ENCODE measurements at regions not wholly inside any gene's neighbourhood (a gene's known extent, or its start where the extent isn't known, plus 50 kb on each side); places are given as distances from the start of the nearest gene placed in this dataset.

- H3K27me3 ChIP-seq: no peaks in the 10 kb centered on the region
- no peak overlapping the region for H3K4me2 ChIP-seq
- no peak overlapping the region for H3K4me3 ChIP-seq
- no peak overlapping the region for H3K27ac ChIP-seq
- no peaks in the 10 kb centered on the region for H3K36me3 ChIP-seq
- H3K9me3 ChIP-seq: no peaks in the 10 kb centered on the region
- TF ChIP-seq Cebpa-rat (IDR thresholded peaks at IDR 0.05): no peak
- no peaks in the 10 kb centered on the region for H4K20me1 ChIP-seq
- no peak overlapping the region for H3K9ac ChIP-seq
- H3K4me1 ChIP-seq: no peaks in the 10 kb centered on the region
Measured at GRCh38 chr4:135240796-135241195, 1039.2 kb upstream of the PABPC4L start.

- H3K27me3 ChIP-seq: no peaks in the 10 kb centered on the region
- no peak overlapping the region for H3K4me3 ChIP-seq
- no peaks in the 10 kb centered on the region for H4K20me1 ChIP-seq
- H3K4me2 ChIP-seq: no peak overlapping the region
- H3K9me3 ChIP-seq: no peaks in the 10 kb centered on the region
- no peak for TF ChIP-seq Cebpa-rat (IDR thresholded peaks at IDR 0.05)
- H3K36me3 ChIP-seq: no peaks in the 10 kb centered on the region
- H3K9ac ChIP-seq: no peak overlapping the region
- no peak overlapping the region for H3K27ac ChIP-seq
- H3K4me1 ChIP-seq: no peaks in the 10 kb centered on the region
Measured at GRCh38 chr4:135239964-135240363, 1038.4 kb upstream of the PABPC4L start.

GRCh38 chr4:135238940-135239339 is 1037.4 kb upstream of the PABPC4L start:
- no peaks in the 10 kb centered on the region for H4K20me1 ChIP-seq
- no peak overlapping the region for H3K4me2 ChIP-seq
- no peaks in the 10 kb centered on the region for H3K36me3 ChIP-seq
- TF ChIP-seq Cebpa-rat (IDR thresholded peaks at IDR 0.05): no peak
- H3K9ac ChIP-seq: no peak overlapping the region
- H3K27ac ChIP-seq: no peak overlapping the region
- H3K9me3 ChIP-seq: no peaks in the 10 kb centered on the region
- H3K4me1 ChIP-seq: no peaks in the 10 kb centered on the region
- H3K27me3 ChIP-seq: no peaks in the 10 kb centered on the region
- no peak overlapping the region for H3K4me3 ChIP-seq

GRCh38 chr4:135236048-135236447 is 1034.5 kb upstream of the PABPC4L start:
- Histone ChIP-seq H3K27me3 (no peaks in the 10 kb centered on the region), H3K36me3 (no peaks in the 10 kb centered on the region), H4K20me1 (no peaks in the 10 kb centered on the region), H3K4me1 (no peaks in the 10 kb centered on the region), H3K9me3 (no peaks in the 10 kb centered on the region), H3K4me2 (no peak overlapping the region), H3K4me3 (no peak overlapping the region), H3K9ac (no peak overlapping the region), H3K27ac (no peak overlapping the region)
- no peak for TF ChIP-seq Cebpa-rat (IDR thresholded peaks at IDR 0.05)

- no peaks in the 10 kb centered on the region for H4K20me1 ChIP-seq
- H3K27ac ChIP-seq: no peak overlapping the region
- H3K27me3 ChIP-seq: no peaks in the 10 kb centered on the region
- TF ChIP-seq Cebpa-rat (IDR thresholded peaks at IDR 0.05): no peak
- H3K4me2 ChIP-seq: no peak overlapping the region
- no peak overlapping the region for H3K4me3 ChIP-seq
- peaks cover 12% of the 10 kb centered on the region for H3K9me3 ChIP-seq
- no peaks in the 10 kb centered on the region for H3K4me1 ChIP-seq
- H3K9ac ChIP-seq: no peak overlapping the region
- no peaks in the 10 kb centered on the region for H3K36me3 ChIP-seq
Measured at GRCh38 chr4:135227842-135228241, 1026.3 kb upstream of the PABPC4L start.

GRCh38 chr4:135225551-135225950 is 1024.0 kb upstream of the PABPC4L start:
- H3K4me1 ChIP-seq: no peaks in the 10 kb centered on the region
- no peak overlapping the region for H3K4me3 ChIP-seq
- no peaks in the 10 kb centered on the region for H3K36me3 ChIP-seq
- H4K20me1 ChIP-seq: no peaks in the 10 kb centered on the region
- H3K4me2 ChIP-seq: no peak overlapping the region
- no peak overlapping the region for H3K27ac ChIP-seq
- peaks cover 12% of the 10 kb centered on the region for H3K9me3 ChIP-seq
- no peak overlapping the region for H3K9ac ChIP-seq
- TF ChIP-seq Cebpa-rat (IDR thresholded peaks at IDR 0.05): no peak
- H3K27me3 ChIP-seq: no peaks in the 10 kb centered on the region

- no peaks in the 10 kb centered on the region for H3K27me3 ChIP-seq
- H3K27ac ChIP-seq: no peak overlapping the region
- H3K9me3 ChIP-seq: no peaks in the 10 kb centered on the region
- H3K4me1 ChIP-seq: no peaks in the 10 kb centered on the region
- no peak overlapping the region for H3K9ac ChIP-seq
- no peaks in the 10 kb centered on the region for H3K36me3 ChIP-seq
- TF ChIP-seq Cebpa-rat (IDR thresholded peaks at IDR 0.05): no peak
- no peak overlapping the region for H3K4me2 ChIP-seq
- H4K20me1 ChIP-seq: no peaks in the 10 kb centered on the region
- H3K4me3 ChIP-seq: no peak overlapping the region
Measured at GRCh38 chr4:135210341-135210740, 1008.8 kb upstream of the PABPC4L start.

GRCh38 chr4:135207531-135207930 is 1005.9 kb upstream of the PABPC4L start:
- no peak overlapping the region for H3K9ac ChIP-seq
- no peaks in the 10 kb centered on the region for H3K27me3 ChIP-seq
- H3K4me3 ChIP-seq: no peak overlapping the region
- no peaks in the 10 kb centered on the region for H4K20me1 ChIP-seq
- no peaks in the 10 kb centered on the region for H3K4me1 ChIP-seq
- H3K36me3 ChIP-seq: no peaks in the 10 kb centered on the region
- no peak overlapping the region for H3K27ac ChIP-seq
- H3K4me2 ChIP-seq: no peak overlapping the region
- no peaks in the 10 kb centered on the region for H3K9me3 ChIP-seq
- TF ChIP-seq Cebpa-rat (IDR thresholded peaks at IDR 0.05): no peak

- no peaks in the 10 kb centered on the region for H3K4me1 ChIP-seq
- no peak overlapping the region for H3K9ac ChIP-seq
- H4K20me1 ChIP-seq: no peaks in the 10 kb centered on the region
- no peaks in the 10 kb centered on the region for H3K27me3 ChIP-seq
- no peaks in the 10 kb centered on the region for H3K9me3 ChIP-seq
- TF ChIP-seq Cebpa-rat (IDR thresholded peaks at IDR 0.05): no peak
- no peak overlapping the region for H3K27ac ChIP-seq
- H3K4me2 ChIP-seq: no peak overlapping the region
- H3K36me3 ChIP-seq: no peaks in the 10 kb centered on the region
- H3K4me3 ChIP-seq: no peak overlapping the region
Measured at GRCh38 chr4:135204311-135204710, 1002.7 kb upstream of the PABPC4L start.

GRCh38 chr4:135201081-135201480 is 999.5 kb upstream of the PABPC4L start:
- no peaks in the 10 kb centered on the region for H3K4me1 ChIP-seq
- no peaks in the 10 kb centered on the region for H3K27me3 ChIP-seq
- no peak for TF ChIP-seq Cebpa-rat (IDR thresholded peaks at IDR 0.05)
- H3K36me3 ChIP-seq: no peaks in the 10 kb centered on the region
- no peaks in the 10 kb centered on the region for H3K9me3 ChIP-seq
- H3K4me2 ChIP-seq: no peak overlapping the region
- H3K4me3 ChIP-seq: no peak overlapping the region
- no peaks in the 10 kb centered on the region for H4K20me1 ChIP-seq
- H3K27ac ChIP-seq: no peak overlapping the region
- H3K9ac ChIP-seq: no peak overlapping the region

GRCh38 chr4:135197641-135198040 is 996.1 kb upstream of the PABPC4L start:
- Histone ChIP-seq H4K20me1 (no peaks in the 10 kb centered on the region), H3K4me1 (no peaks in the 10 kb centered on the region), H3K4me2 (no peak overlapping the region), H3K4me3 (no peak overlapping the region), H3K9ac (no peak overlapping the region), H3K36me3 (no peaks in the 10 kb centered on the region), H3K9me3 (no peaks in the 10 kb centered on the region), H3K27me3 (no peaks in the 10 kb centered on the region), H3K27ac (no peak overlapping the region)
- TF ChIP-seq Cebpa-rat (IDR thresholded peaks at IDR 0.05): no peak

Data from BLaER1 (cell line).